Stomach (tissue), 4 donors: ENCODE measurements at regions not wholly inside any gene's neighbourhood (a gene's known extent, or its start where the extent isn't known, plus 50 kb on each side); places are given as distances from the start of the nearest gene placed in this dataset.

Source experiments
- CTCF ChIP-seq, 7 experiments: fragments of 450-650 bp in 4 of 7; fragments of 200-600 bp in 3 of 7; sonication (generic) in 3 of 7; IDR thresholded peaks; one replicate each; pipeline ENCODE4 v1.5.1; 2016 to 2019; ENCODE audit warnings: antibody characterized with exemption in 7 of 7, control low read depth in 2 of 7, mild to moderate bottlenecking in 1 of 7
- EP300 ChIP-seq: sonication (generic); formaldehyde crosslinking; IDR thresholded peaks from one replicate; pipeline ENCODE4 v1.6.1; 2017; ENCODE audit warnings: antibody characterized with exemption
- POLR2A ChIP-seq, 4 donors: fragments of 450-650 bp; IDR thresholded peaks; one replicate each; pipeline ENCODE4 v1.6.1; 2016; ENCODE audit warnings: antibody characterized with exemption in 4 of 4, control low read depth in 2 of 4, mild to moderate bottlenecking in 1 of 4, moderate library complexity in 1 of 4
- POLR2AphosphoS5 ChIP-seq, 3 donors: sonication (generic); formaldehyde crosslinking; IDR thresholded peaks; one replicate each; pipeline ENCODE4 v1.6.1; 2016; ENCODE audit warnings: antibody characterized with exemption in 3 of 3

GRCh38 chr12:63264629-63265028 is 113.6 kb upstream of the AVPR1A start:
- TF ChIP-seq CTCF (IDR thresholded peaks at IDR 0.05) (no peak), POLR2A (IDR thresholded peaks at IDR 0.05) (no peak), EP300 (no peak), POLR2AphosphoS5 (IDR thresholded peaks at IDR 0.05) (no peak)
